ENCODE measurements at regions not wholly inside any gene's neighbourhood (a gene's known extent, or its start where the extent isn't known, plus 50 kb on each side); places are given as distances from the start of the nearest gene placed in this dataset.

DNA sequence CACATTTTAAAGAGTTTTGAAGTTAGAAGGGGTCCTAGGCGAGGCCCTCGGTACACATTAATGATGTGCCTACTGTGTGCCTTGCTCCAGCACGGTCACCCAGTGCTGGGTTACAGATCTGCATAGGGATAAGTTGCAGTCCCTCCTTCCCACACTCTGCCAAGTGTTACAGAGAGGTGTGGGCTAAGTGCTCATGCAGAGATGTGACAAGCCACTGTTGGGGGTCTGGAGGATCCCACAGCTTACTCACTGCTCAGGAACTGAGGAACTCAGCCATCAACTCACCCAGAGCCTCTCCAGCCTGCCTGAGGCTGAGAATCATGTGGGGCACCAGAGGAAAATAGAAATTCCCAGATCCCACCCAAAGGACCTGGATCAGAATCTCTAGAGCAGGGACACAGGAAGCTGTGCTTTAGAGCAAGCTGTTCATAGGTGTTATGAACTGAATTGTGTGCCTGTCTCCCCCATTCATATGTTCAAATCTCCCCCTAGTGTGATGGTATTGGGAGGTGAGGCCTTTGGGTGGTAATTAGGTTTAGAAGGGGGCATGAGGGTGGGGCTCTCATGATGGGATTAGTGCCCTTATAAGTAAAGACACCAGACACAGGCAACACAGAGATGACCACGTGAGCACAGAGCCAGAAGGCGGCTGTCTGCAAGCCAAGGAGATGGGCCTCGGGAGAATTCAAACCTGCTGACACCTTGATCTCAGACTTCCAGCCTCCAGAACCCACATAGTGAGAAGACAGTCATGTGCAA, 164.1 kb downstream of the HSD17B3 start:
- H3K27ac ChIP-seq (ENCODE audit: insufficient read depth, low read depth, low read length), result no peak overlapping the region
- TF ChIP-seq, protein P1, sequence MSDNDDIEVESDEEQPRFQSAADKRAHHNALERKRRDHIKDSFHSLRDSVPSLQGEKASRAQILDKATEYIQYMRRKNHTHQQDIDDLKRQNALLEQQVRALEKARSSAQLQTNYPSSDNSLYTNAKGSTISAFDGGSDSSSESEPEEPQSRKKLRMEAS (IDR thresholded peaks at IDR 0.05; ENCODE audit: insufficient read depth, insufficient read length), result no peak
- TF ChIP-seq MYC (IDR thresholded peaks at IDR 0.05; ENCODE audit: low read depth, low read length) (no peak), EZH2 (IDR thresholded peaks at IDR 0.05; ENCODE audit: borderline replicate concordance, low read depth, low read length, severe bottlenecking) (no peak), POLR2A (IDR thresholded peaks at IDR 0.05; ENCODE audit: low read depth, low read length) (no peak), FOS (IDR thresholded peaks at IDR 0.05; ENCODE audit: borderline replicate concordance, insufficient read depth, low read length) (no peak), GATA2 (IDR thresholded peaks at IDR 0.05; ENCODE audit: insufficient read depth, insufficient read length, low read depth, low read length) (no peak), POLR2AphosphoS5 (IDR thresholded peaks at IDR 0.05; ENCODE audit: insufficient read depth, low read depth, low read length) (no peak), JUN (IDR thresholded peaks at IDR 0.05; ENCODE audit: borderline replicate concordance, insufficient read depth, insufficient read length, low read depth) (no peak)
- TF ChIP-seq, protein P2, sequence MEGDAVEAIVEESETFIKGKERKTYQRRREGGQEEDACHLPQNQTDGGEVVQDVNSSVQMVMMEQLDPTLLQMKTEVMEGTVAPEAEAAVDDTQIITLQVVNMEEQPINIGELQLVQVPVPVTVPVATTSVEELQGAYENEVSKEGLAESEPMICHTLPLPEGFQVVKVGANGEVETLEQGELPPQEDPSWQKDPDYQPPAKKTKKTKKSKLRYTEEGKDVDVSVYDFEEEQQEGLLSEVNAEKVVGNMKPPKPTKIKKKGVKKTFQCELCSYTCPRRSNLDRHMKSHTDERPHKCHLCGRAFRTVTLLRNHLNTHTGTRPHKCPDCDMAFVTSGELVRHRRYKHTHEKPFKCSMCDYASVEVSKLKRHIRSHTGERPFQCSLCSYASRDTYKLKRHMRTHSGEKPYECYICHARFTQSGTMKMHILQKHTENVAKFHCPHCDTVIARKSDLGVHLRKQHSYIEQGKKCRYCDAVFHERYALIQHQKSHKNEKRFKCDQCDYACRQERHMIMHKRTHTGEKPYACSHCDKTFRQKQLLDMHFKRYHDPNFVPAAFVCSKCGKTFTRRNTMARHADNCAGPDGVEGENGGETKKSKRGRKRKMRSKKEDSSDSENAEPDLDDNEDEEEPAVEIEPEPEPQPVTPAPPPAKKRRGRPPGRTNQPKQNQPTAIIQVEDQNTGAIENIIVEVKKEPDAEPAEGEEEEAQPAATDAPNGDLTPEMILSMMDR (IDR thresholded peaks at IDR 0.05; ENCODE audit: extremely low read depth in 1 of 2, insufficient read depth in 1 of 2, low read depth in 1 of 2, low read length in 2 of 2), result no peak
- BruUV-seq (replicated peaks), result no TSS peak
- no peaks in the 10 kb centered on the region for H3K79me2 ChIP-seq (ENCODE audit: control insufficient read depth, insufficient read depth, low read length)
- H3K27me3 ChIP-seq (ENCODE audit: control insufficient read depth in 2 of 2, insufficient read depth in 2 of 2, low read length in 2 of 2), result peaks cover 0 to 2% of the 10 kb centered on the region in 2 experiments
- no peak overlapping the region for H3K4me2 ChIP-seq (ENCODE audit: insufficient read depth, low read length)
- FAIRE-seq (no peak), DNase-seq (ENCODE audit: low read depth, low spot score) (no peak)
- no peaks in the 10 kb centered on the region for H3K36me3 ChIP-seq (ENCODE audit: control insufficient read depth in 2 of 2, extremely low read depth in 1 of 2, insufficient read depth in 2 of 2, low read length in 2 of 2)
- no peak overlapping the region for H2AFZ ChIP-seq (ENCODE audit: low read depth, low read length)
- intact Hi-C loops (cut with micrococcal nuclease) (loop anchor here (10.0 kb wide), 1 partner anchor 823 kb away; the partner anchor contains the start of gene FANCC), dilution Hi-C loops (cut with MboI; ENCODE audit: extremely low pct_ligation_motif_present, low sequenced_read_pairs) (no loop called here)
- ChIA-PET POLR2A (no interaction called here), CTCF (interaction anchor here (0.6 to 1.6 kb wide), 4 partner anchors 13 to 402 kb away, joined by 3 to 5 read pairs (median 3); no protein-coding TSS in a partner anchor)
- no peaks in the 10 kb centered on the region for H3K9me3 ChIP-seq (replicated peaks; ENCODE audit: control insufficient read depth, insufficient read depth, low read length)
- peaks cover 12% of the 10 kb centered on the region for H3K4me1 ChIP-seq (ENCODE audit: control insufficient read depth, extremely low read depth, insufficient read depth, low read length)
- no peaks in the 10 kb centered on the region for H4K20me1 ChIP-seq (replicated peaks; ENCODE audit: control insufficient read depth, extremely low read depth, insufficient read depth, low read length)
- no peaks in the 10 kb centered on the region for H3K9me1 ChIP-seq (replicated peaks; ENCODE audit: control insufficient read depth, extremely low read depth, insufficient read depth, low read length)
- no peak overlapping the region for H3K9ac ChIP-seq (replicated peaks; ENCODE audit: extremely low read depth, insufficient read depth, low read length)
- no peak overlapping the region for H3K4me3 ChIP-seq (replicated peaks in 1 of 3; ENCODE audit: insufficient read depth in 1 of 3, low read depth in 1 of 3, low read length in 3 of 3)

Measured in endothelial cell of umbilical vein (primary cell).